ENCODE measurements at regions not wholly inside any gene's neighbourhood (a gene's known extent, or its start where the extent isn't known, plus 50 kb on each side); places are given as distances from the start of the nearest gene placed in this dataset.
A peak's percentile ranks its signal among the peaks of the same experiment; 100 is the strongest.
"Not testable (repeated sequence)": the region's sequence is repeated elsewhere in the genome, so short reads cannot be mapped to it uniquely, and the experiment has no call there.

DNA sequence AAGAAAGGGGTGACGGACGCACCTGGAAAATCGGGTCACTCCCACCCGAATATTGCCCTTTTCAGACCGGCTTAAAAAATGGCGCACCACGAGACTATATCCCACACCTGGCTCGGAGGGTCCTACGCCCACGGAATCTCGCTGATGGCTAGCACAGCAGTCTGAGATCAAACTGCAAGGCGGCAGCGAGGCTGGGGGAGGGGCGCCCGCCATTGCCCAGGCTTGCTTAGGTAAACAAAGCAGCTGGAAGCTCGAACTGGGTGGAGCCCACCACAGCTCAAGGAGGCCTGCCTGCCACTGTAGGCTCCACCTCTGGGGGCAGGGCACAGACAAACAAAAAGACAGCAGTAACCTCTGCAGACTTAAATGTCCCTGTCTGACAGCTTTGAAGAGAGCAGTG lies 276.9 kb downstream of the SEC61B start:
- H3K27me3 ChIP-seq (ENCODE audit: control insufficient read depth, insufficient read depth, low read length); H3K36me3 ChIP-seq (replicated peaks; ENCODE audit: control insufficient read depth, insufficient read depth, low read length); DNase-seq: not testable (repeated sequence)
- H3K4me3 ChIP-seq (ENCODE audit: insufficient read depth, low read depth, low read length), result peak overlapping the region; percentile 14

DNA sequence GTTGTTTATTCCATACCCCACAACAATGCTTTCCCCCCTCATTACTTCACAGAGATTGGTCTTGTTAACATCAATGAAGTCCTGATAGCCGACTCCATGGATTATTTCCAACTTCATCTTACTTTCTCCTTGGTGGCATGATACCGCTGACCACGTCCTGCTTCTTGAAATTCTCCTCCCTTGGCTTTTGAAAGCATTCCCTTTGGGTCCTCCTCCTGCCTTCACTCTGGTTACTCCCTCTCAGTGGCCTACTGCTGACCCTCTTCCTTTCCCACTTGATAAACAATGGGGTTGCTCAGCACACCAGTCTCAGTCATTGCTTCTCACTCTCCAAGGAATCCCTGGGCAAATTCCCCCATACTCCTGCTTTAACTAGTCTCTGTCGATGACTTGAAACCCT lies 283.9 kb downstream of the SEC61B start:
- Histone ChIP-seq H3K36me3 (replicated peaks; ENCODE audit: control insufficient read depth, insufficient read depth, low read length) (no peaks in the 10 kb centered on the region), H3K27me3 (ENCODE audit: control insufficient read depth, insufficient read depth, low read length) (no peaks in the 10 kb centered on the region), H3K4me3 (ENCODE audit: insufficient read depth, low read depth, low read length) (no peak overlapping the region)
- no peak for DNase-seq

GRCh38 chr9:99506747-99507348 lies 284.8 kb downstream of the SEC61B start:
- H3K4me3 ChIP-seq (ENCODE audit: insufficient read depth, low read depth, low read length), result no peak overlapping the region
- no peaks in the 10 kb centered on the region for H3K36me3 ChIP-seq (replicated peaks; ENCODE audit: control insufficient read depth, insufficient read depth, low read length)
- no peak for DNase-seq
- no peaks in the 10 kb centered on the region for H3K27me3 ChIP-seq (ENCODE audit: control insufficient read depth, insufficient read depth, low read length)

DNA sequence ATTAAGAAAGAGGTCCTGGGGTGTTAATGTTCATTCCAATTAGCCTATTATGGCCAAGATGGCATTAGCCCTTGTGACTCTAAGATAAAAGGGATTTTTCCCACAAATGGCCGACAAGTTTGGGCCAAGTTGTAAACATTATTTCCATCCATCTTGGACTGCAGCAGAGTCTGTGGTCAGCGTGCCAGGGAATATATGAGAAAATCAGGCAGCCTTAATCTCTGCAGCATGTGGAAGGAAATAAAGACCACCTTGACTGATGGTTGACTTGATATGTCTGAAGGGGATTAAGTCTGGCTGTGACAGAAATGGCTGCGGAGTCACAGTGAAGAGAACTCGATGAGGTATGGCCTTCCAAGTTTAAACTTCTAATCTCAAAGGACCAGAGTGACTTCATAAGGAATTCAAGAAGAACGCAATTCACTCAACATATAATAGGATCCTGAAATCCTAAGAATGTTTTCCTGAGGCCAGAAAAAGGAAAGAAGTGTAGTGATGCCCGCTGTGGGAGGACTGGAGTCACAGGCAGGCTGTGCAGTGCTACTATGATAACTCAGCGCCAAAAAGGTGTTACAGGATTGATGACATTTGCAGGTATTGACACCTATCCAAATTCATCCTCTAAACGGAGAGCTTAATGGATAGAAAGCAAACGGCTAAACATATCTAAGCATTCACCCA lies 287.1 kb downstream of the SEC61B start:
- Histone ChIP-seq H3K27me3 (ENCODE audit: control insufficient read depth, insufficient read depth, low read length) (no peaks in the 10 kb centered on the region), H3K36me3 (replicated peaks; ENCODE audit: control insufficient read depth, insufficient read depth, low read length) (no peaks in the 10 kb centered on the region), H3K4me3 (ENCODE audit: insufficient read depth, low read depth, low read length) (no peak overlapping the region)
- DNase-seq, result no peak

DNA sequence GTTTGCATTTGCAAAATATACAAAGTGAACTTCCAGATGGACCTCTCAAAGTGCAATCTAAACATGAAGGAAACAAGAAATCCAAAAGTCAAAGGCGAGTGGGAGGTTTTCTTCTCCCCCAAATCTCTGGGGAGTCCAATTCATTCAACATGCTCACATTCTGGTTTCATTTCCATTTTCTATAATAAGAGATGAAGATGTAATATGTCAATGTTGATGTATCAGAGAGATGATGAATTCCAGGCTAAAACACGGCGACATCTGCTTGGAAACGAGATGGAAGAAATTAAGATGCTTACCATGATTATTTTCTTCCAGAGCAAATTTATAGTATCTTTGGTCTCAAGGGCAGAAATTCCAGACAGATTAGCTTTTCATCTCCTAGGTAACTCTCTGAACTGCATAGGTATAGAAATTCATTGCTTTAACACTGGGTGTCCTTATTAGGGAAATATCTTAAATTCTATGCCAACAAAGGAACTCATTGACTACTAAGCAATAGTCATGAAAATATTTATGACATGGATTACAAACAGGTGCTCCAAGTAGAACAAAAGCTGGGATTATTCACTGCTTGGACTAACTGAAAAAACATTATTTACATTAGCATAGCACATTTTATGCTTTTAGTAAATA lies 287.9 kb downstream of the SEC61B start:
- Histone ChIP-seq H3K36me3 (replicated peaks; ENCODE audit: control insufficient read depth, insufficient read depth, low read length) (no peaks in the 10 kb centered on the region), H3K4me3 (ENCODE audit: insufficient read depth, low read depth, low read length) (no peak overlapping the region), H3K27me3 (ENCODE audit: control insufficient read depth, insufficient read depth, low read length) (no peaks in the 10 kb centered on the region)
- DNase-seq, result no peak

DNA sequence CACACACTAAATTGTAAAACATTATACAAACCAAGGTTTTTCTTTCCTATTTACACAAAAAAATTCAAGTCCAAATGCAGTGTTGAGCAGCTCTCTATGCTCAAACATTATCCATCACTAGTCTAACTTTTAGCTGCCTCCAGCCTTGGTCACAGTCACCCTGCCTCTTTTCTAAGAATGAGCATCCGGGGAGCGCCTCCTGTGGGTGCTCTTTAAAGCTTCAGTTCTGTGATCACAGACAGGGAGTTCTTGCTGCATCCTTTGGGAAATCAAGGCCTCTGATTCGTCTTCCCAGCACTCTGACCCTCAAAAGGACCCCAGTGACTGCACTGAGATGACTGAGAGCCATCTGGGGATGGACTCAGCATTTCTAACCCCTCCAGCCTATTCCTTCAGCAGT lies 289.6 kb downstream of the SEC61B start:
- no peaks in the 10 kb centered on the region for H3K36me3 ChIP-seq (replicated peaks; ENCODE audit: control insufficient read depth, insufficient read depth, low read length)

GRCh38 chr9:99513441-99514112 lies 291.5 kb downstream of the SEC61B start:
- Histone ChIP-seq H3K27me3 (ENCODE audit: control insufficient read depth, insufficient read depth, low read length) (no peaks in the 10 kb centered on the region), H3K4me3 (ENCODE audit: insufficient read depth, low read depth, low read length) (no peak overlapping the region), H3K36me3 (replicated peaks; ENCODE audit: control insufficient read depth, insufficient read depth, low read length) (no peaks in the 10 kb centered on the region)
- DNase-seq, result no peak

More for the DNA sequence above, 289.6 kb downstream of the SEC61B start:
- DNase-seq, result peak; percentile 47
- no peaks in the 10 kb centered on the region for H3K27me3 ChIP-seq (ENCODE audit: control insufficient read depth, insufficient read depth, low read length)
- no peak overlapping the region for H3K4me3 ChIP-seq (ENCODE audit: insufficient read depth, low read depth, low read length)

- H3K4me3 ChIP-seq (ENCODE audit: insufficient read depth, low read depth, low read length), result no peak overlapping the region
- H3K36me3 ChIP-seq (replicated peaks; ENCODE audit: control insufficient read depth, insufficient read depth, low read length), result no peaks in the 10 kb centered on the region
- no peaks in the 10 kb centered on the region for H3K27me3 ChIP-seq (ENCODE audit: control insufficient read depth, insufficient read depth, low read length)
- DNase-seq, result no peak
Measured at GRCh38 chr9:99515093-99515492, 293.0 kb downstream of the SEC61B start.

- DNase-seq, result no peak
Measured at GRCh38 chr9:99515895-99516656, 294.0 kb downstream of the SEC61B start.

GRCh38 chr9:99516657-99517049 lies 294.6 kb downstream of the SEC61B start:
- H3K4me3 ChIP-seq (ENCODE audit: insufficient read depth, low read depth, low read length), result no peak overlapping the region
- no peaks in the 10 kb centered on the region for H3K27me3 ChIP-seq (ENCODE audit: control insufficient read depth, insufficient read depth, low read length)
- H3K36me3 ChIP-seq (replicated peaks; ENCODE audit: control insufficient read depth, insufficient read depth, low read length), result no peaks in the 10 kb centered on the region
- DNase-seq, result no peak

More at GRCh38 chr9:99515895-99516656, 294.0 kb downstream of the SEC61B start:
- H3K36me3 ChIP-seq (replicated peaks; ENCODE audit: control insufficient read depth, insufficient read depth, low read length), result no peaks in the 10 kb centered on the region
- H3K4me3 ChIP-seq (ENCODE audit: insufficient read depth, low read depth, low read length), result no peak overlapping the region
- no peaks in the 10 kb centered on the region for H3K27me3 ChIP-seq (ENCODE audit: control insufficient read depth, insufficient read depth, low read length)

GRCh38 chr9:99523838-99524237 lies 297.8 kb upstream of the NR4A3 start:
- no peaks in the 10 kb centered on the region for H3K27me3 ChIP-seq (ENCODE audit: control insufficient read depth, insufficient read depth, low read length)
- no peaks in the 10 kb centered on the region for H3K36me3 ChIP-seq (replicated peaks; ENCODE audit: control insufficient read depth, insufficient read depth, low read length)
- no peak overlapping the region for H3K4me3 ChIP-seq (ENCODE audit: insufficient read depth, low read depth, low read length)
- no peak for DNase-seq

GRCh38 chr9:99531313-99531712 lies 290.4 kb upstream of the NR4A3 start:
- Histone ChIP-seq H3K27me3 (ENCODE audit: control insufficient read depth, insufficient read depth, low read length) (no peaks in the 10 kb centered on the region), H3K36me3 (replicated peaks; ENCODE audit: control insufficient read depth, insufficient read depth, low read length) (no peaks in the 10 kb centered on the region), H3K4me3 (ENCODE audit: insufficient read depth, low read depth, low read length) (no peak overlapping the region)
- DNase-seq, result no peak

DNA sequence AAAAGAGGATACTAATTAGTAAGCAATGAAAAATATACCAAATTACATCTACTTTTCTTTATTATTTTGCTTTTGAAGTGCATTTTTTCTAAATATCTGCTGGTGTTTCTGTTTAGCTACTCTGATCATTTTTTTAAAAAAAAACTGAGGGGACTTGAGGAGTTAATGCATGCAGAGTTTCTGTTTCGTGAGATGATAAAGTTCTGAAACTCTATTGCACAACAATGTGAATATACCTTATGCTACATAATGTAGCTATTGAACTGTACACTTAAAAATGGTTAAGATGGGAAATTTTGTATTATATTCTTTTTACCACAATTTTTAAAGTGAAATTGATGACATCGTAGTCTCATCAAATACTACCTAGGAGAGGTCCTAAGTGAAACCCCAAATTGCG lies 288.3 kb upstream of the NR4A3 start:
- H3K27me3 ChIP-seq (ENCODE audit: control insufficient read depth, insufficient read depth, low read length), result no peaks in the 10 kb centered on the region
- H3K4me3 ChIP-seq (ENCODE audit: insufficient read depth, low read depth, low read length), result no peak overlapping the region
- H3K36me3 ChIP-seq (replicated peaks; ENCODE audit: control insufficient read depth, insufficient read depth, low read length), result no peaks in the 10 kb centered on the region
- DNase-seq, result no peak

GRCh38 chr9:99537996-99538395 lies 283.7 kb upstream of the NR4A3 start:
- DNase-seq, result no peak
- H3K4me3 ChIP-seq (ENCODE audit: insufficient read depth, low read depth, low read length), result no peak overlapping the region
- H3K27me3 ChIP-seq (ENCODE audit: control insufficient read depth, insufficient read depth, low read length), result no peaks in the 10 kb centered on the region
- H3K36me3 ChIP-seq (replicated peaks; ENCODE audit: control insufficient read depth, insufficient read depth, low read length), result no peaks in the 10 kb centered on the region

Measured in H7 (cell line).